AG09319 (cell line): ENCODE measurements at regions not wholly inside any gene's neighbourhood (a gene's known extent, or its start where the extent isn't known, plus 50 kb on each side); places are given as distances from the start of the nearest gene placed in this dataset.

Experiments used
- DNase-seq: peaks from one replicate; pipeline ENCODE4 v3.0.0-alpha.2; 2010; ENCODE audit warnings: low read depth; ENCODE audit errors: extremely low read depth
- CTCF ChIP-seq: IDR thresholded peaks from 2 replicates; pipeline ENCODE4 v1.5.1; 2011; ENCODE audit warnings: low read depth, mild to moderate bottlenecking, inconsistent platforms, low read length, moderate library complexity

- TF ChIP-seq CTCF, result no peak
- no peak for DNase-seq
Measured at GRCh38 chr5:149435015-149435376, 55.9 kb upstream of the IL17B start.

DNA sequence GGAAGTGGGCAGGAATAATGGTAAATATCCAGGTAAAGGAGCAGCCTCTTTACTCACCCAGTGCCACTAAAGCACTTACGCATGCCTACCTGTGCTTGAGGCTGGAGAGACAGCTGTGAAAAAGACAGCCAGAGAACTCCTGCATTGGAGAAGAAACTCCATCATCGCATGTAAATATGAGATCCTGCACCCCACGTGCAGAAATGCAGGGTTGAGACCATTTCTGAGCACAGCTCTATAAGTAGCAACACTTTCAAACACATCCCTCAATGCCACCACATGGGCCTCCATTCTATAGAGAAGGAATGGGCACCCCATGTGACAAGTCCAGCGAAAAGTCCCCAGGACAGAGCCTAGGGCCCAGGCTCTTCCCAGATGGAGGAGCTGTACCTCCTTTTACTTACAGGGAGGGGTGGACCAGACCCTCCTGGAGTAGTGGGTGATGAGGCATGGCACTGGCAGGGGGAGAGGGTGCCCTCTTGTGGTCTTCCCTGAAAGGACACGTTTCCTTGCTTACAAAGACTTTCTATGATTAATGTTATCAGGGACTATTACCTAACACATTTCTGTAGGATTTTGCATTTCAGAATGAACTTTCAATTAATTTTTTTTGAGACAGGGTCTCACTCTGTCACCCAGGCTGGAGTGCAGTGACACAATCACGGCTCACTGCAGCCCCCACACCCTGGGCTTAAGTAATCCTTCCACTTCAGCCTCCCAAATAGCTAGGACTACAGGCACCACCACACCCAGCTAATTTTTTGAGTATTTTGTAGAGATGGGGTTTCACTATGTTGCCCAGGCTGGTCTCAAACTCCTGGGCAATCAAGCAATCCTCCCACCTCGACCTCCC, 55.3 kb upstream of the IL17B start:
- TF ChIP-seq CTCF, result peak; percentile 93
- no peak for DNase-seq

DNA sequence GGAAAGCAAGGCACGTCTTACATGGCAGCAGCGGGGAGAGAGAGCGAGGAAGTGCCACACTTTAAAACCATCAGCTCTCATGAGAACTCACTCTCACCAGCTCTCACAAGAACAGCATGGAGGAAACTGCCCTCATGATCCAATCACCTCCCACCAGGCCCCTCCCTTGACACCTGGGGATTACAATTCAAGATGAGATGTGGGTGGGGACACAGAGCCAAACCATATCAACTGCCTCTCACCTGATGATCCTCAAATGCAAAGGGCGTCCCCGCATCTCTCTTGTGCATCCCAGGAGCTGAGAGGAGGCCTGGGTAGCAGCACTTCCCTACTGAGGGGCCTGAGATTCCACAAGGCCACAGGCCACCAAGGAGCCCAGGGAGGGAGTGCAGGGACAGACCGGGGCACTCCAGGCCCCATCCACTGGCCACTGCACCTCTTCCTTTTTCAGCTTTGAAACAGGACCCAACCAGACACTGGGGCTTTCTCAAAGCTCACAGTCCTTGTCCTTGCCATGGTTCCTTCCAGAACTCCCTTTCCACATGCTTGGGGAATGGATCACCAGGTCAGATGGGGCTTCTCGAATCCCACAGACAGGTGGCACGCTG, 54.5 kb upstream of the IL17B start:
- no peak for TF ChIP-seq CTCF
- DNase-seq, result no peak

DNA sequence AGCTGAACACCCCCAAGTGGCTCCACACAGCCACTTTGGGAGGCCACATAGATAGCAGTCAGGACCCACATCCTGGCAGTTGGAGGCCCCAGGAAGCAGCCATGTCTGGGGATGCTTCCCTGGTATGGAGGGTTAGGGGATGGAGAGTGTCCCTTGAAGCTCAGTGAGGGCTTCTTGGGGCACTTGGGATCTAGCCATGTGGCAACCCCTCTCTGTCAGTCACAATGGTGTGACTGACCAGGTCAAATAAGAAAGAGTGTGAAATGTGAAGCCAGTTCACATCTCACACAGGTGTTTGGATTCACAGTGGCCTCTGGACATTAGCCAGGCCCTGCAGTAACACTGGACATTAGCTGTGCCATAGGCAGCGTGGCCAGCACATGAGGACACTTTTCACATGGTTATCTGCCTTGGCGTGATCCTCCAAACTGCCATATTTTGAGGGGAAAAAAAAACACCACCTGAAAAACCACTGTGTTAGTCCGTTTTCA, 53.9 kb upstream of the IL17B start:
- DNase-seq, result no peak
- no peak for TF ChIP-seq CTCF

DNA sequence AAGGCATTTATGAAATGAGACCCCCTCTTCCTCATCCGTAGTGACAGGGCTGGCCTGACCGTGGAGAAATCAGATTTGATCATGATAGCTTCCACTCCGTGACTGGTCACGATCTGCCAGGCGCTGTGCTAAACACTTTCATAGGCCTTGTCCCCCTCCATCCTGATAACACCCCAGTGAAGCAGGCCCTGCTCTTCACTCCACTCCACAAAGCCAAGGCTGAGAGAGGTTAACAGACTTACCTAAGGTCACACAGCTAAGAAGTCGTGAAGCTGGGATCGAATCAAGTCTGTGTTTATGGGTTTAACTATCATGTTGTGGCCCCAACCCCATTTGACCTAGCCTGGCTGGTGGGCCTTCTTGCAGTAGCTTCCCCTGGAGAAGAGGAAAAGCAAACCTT, 53.3 kb upstream of the IL17B start:
- DNase-seq, result no peak
- no peak for TF ChIP-seq CTCF

GRCh38 chr5:149429839-149430721, 51.0 kb upstream of the IL17B start:
- no peak for DNase-seq
- TF ChIP-seq CTCF, result peak; percentile 28
